ENCODE measurements at regions not wholly inside any gene's neighbourhood (a gene's known extent, or its start where the extent isn't known, plus 50 kb on each side); places are given as distances from the start of the nearest gene placed in this dataset.

GRCh38 chr6:146984251-146984924 lies 219.8 kb upstream of the STXBP5 start (continued):
- TF ChIP-seq ZNF18 (CRISPR knock-in tag; IDR thresholded peaks at IDR 0.05; ENCODE audit: insufficient replicate concordance): no peak
- peak; percentile 67; the same call in 1 of the 2 replicates for TF ChIP-seq ZNF501 (CRISPR knock-in tag; IDR thresholded peaks at IDR 0.05)
- TF ChIP-seq ZFP36 (IDR thresholded peaks at IDR 0.05; ENCODE audit: borderline replicate concordance, low read depth, low read length, partially characterized antibody): no peak
- TF ChIP-seq ZNF614 (CRISPR knock-in tag; IDR thresholded peaks at IDR 0.05; ENCODE audit: borderline replicate concordance): no peak
- peak; percentile 55 for TF ChIP-seq TBX3 (IDR thresholded peaks at IDR 0.05; ENCODE audit: borderline replicate concordance)
- TF ChIP-seq E2F1 (CRISPR knock-in tag; IDR thresholded peaks at IDR 0.05): no peak
- no peak for TF ChIP-seq ZNF225 (CRISPR knock-in tag; IDR thresholded peaks at IDR 0.05)
- 0 out of 2 replicates have a peak, but pooled peaks have one; percentile 24 for TF ChIP-seq ZSCAN25 (CRISPR knock-in tag; IDR thresholded peaks at IDR 0.05)
- TF ChIP-seq ZHX2 (IDR thresholded peaks at IDR 0.05; ENCODE audit: low read depth): no peak
- TF ChIP-seq ZHX2 (CRISPR knock-in tag; IDR thresholded peaks at IDR 0.05; ENCODE audit: borderline replicate concordance): no peak
- TF ChIP-seq TGIF2 (CRISPR knock-in tag; IDR thresholded peaks at IDR 0.05): peak; percentile 73; the same call in 1 of the 2 replicates
- no peak for TF ChIP-seq ZNF180 (CRISPR knock-in tag; IDR thresholded peaks at IDR 0.05; ENCODE audit: borderline replicate concordance, low read depth)
- TF ChIP-seq ZNF296 (CRISPR knock-in tag; conservative IDR thresholded peaks at IDR 0.05): no peak
- no peak for TF ChIP-seq ZNF761 (CRISPR knock-in tag; conservative IDR thresholded peaks at IDR 0.05)
- TF ChIP-seq ZNF234 (CRISPR knock-in tag; conservative IDR thresholded peaks at IDR 0.05): no peak
- no peak for TF ChIP-seq RFX3 (CRISPR knock-in tag; IDR thresholded peaks at IDR 0.05)
- no peak for TF ChIP-seq YY1 (IDR thresholded peaks at IDR 0.05; ENCODE audit: insufficient read depth, insufficient replicate concordance, low read depth, low read length)
- no peak for TF ChIP-seq ZNF263 (CRISPR knock-in tag; IDR thresholded peaks at IDR 0.05)
- TF ChIP-seq SIX1 (CRISPR knock-in tag; IDR thresholded peaks at IDR 0.05; ENCODE audit: borderline replicate concordance): peak; percentile 74; the same call in 1 of the 2 replicates
- no peak for TF ChIP-seq SMARCC2 (IDR thresholded peaks at IDR 0.05)
- 0 out of 2 replicates have a peak, but pooled peaks have one; percentile 51 for TF ChIP-seq PPARG (CRISPR knock-in tag; conservative IDR thresholded peaks at IDR 0.05)
- TF ChIP-seq ZNF484 (CRISPR knock-in tag; IDR thresholded peaks at IDR 0.05; ENCODE audit: borderline replicate concordance, low read depth): no peak
- no peak for TF ChIP-seq ZNF44 (CRISPR knock-in tag; IDR thresholded peaks at IDR 0.05)
